Neural progenitor cell (in vitro differentiated cells): ENCODE measurements at regions not wholly inside any gene's neighbourhood (a gene's known extent, or its start where the extent isn't known, plus 50 kb on each side); places are given as distances from the start of the nearest gene placed in this dataset.

Source experiments
- EZH2 ChIP-seq: fragments of 200-600 bp; sonication (generic); IDR thresholded peaks from 2 replicates; pipeline ENCODE4 v1.6.1; 2017; ENCODE audit warnings: antibody characterized with exemption, mild to moderate bottlenecking, moderate library complexity
- EZH2phosphoT487 ChIP-seq: fragments of 200-600 bp; sonication (generic); IDR thresholded peaks from 2 replicates; pipeline ENCODE4 v1.6.1; 2017; ENCODE audit warnings: antibody characterized with exemption
- TF ChIP-seq, protein P1 (sequence below): fragments of 200-600 bp; sonication (generic); IDR thresholded peaks from 2 replicates; pipeline ENCODE4 v1.5.1; 2017; ENCODE audit warnings: antibody characterized with exemption, mild to moderate bottlenecking

DNA sequence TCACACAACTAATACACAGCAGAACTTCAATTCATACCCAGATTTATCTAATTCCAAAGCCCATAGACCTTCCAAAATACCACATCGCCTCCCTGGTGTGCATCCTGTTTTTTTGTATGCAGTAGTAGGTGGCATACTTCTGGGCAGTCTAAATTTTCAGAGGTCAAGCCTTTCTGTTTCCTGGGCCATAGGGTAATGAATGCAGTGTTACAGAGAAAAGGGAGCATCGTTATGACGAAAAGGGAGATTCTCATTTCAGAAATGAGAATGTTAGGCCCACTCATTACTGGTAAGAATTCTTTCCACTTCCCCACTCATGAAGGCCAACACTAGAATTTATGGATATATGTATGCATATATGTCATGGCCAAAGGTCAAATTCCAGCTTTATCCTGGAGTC, 267.8 kb upstream of the ASIC2 start:
- TF ChIP-seq, protein P1, sequence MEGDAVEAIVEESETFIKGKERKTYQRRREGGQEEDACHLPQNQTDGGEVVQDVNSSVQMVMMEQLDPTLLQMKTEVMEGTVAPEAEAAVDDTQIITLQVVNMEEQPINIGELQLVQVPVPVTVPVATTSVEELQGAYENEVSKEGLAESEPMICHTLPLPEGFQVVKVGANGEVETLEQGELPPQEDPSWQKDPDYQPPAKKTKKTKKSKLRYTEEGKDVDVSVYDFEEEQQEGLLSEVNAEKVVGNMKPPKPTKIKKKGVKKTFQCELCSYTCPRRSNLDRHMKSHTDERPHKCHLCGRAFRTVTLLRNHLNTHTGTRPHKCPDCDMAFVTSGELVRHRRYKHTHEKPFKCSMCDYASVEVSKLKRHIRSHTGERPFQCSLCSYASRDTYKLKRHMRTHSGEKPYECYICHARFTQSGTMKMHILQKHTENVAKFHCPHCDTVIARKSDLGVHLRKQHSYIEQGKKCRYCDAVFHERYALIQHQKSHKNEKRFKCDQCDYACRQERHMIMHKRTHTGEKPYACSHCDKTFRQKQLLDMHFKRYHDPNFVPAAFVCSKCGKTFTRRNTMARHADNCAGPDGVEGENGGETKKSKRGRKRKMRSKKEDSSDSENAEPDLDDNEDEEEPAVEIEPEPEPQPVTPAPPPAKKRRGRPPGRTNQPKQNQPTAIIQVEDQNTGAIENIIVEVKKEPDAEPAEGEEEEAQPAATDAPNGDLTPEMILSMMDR: no peak
- no peak for TF ChIP-seq EZH2
- TF ChIP-seq EZH2phosphoT487: no peak
